HG02759 (cell line): ENCODE measurements at regions not wholly inside any gene's neighbourhood (a gene's known extent, or its start where the extent isn't known, plus 50 kb on each side); places are given as distances from the start of the nearest gene placed in this dataset.
"Not testable (repeated sequence)": the region's sequence is repeated elsewhere in the genome, so short reads cannot be mapped to it uniquely, and the experiment has no call there.

Source experiments
- ATAC-seq: cut with Tn5 transposase; IDR thresholded peaks from one replicate; pipeline ENCODE4 v1.9.1; 2021; ENCODE audit warnings: mild to moderate bottlenecking, moderate library complexity; ENCODE audit not compliant: unreplicated experiment

GRCh38 chr4:62791386-62791785, 1591.3 kb downstream of the ADGRL3 start:
- ATAC-seq = no peak

DNA sequence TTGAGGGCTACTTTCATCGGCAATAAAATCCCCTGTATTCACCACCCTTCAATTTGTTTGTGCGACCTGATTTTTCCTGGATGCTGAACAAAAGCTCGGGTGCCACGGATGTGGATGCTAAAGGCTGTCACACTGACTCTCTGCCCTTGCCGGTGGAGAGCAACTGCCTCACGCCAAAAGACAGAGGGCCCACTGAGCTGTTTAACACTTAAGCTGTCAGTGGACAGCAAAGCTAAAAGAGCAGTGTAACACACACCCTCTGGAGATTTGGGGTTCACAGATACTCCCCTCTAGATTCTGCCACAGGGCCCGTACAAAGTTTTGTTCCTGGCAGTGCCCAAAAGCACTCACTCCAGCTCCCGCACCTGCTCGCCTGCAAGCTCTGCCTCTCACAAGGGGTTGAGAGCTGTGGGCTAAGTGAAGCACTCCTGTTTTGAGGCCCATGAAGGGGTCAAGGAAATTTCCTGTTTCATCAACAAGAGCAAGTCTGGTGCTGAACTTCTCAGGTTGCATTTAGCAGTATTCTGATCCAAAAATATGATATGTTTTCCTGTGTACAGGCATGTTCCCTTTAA, 1571.9 kb downstream of the ADGRL3 start:
- ATAC-seq = no peak

DNA sequence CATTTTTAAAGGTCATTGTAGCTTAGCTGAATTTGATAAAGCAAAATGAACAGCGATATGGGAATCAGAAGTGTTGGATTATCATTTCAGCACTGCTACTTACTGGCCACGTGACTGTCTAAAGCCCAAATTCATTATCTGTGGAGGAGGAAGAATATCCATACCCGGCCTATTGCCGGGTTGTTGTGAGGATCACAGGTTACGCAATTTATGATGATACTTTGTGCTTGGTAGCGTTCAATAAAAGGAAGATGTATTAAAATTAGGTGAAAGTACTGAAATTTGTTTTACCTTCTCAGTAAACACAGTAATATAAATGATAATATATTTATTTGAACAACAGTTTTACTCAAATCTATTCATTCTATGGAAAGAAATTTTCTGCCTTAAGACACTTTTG, 1540.2 kb downstream of the ADGRL3 start:
- ATAC-seq = no peak

- no peak for ATAC-seq
These were observed 1517.0 kb downstream of the ADGRL3 start for GRCh38 chr4:62717154-62717553.

GRCh38 chr4:62711575-62711974, 1511.4 kb downstream of the ADGRL3 start:
- no peak for ATAC-seq

- peak; percentile 60 for ATAC-seq
These were observed 1509.6 kb downstream of the ADGRL3 start for GRCh38 chr4:62709618-62710252.

- ATAC-seq = no peak
These were observed 1506.3 kb downstream of the ADGRL3 start for GRCh38 chr4:62706423-62706822.

DNA sequence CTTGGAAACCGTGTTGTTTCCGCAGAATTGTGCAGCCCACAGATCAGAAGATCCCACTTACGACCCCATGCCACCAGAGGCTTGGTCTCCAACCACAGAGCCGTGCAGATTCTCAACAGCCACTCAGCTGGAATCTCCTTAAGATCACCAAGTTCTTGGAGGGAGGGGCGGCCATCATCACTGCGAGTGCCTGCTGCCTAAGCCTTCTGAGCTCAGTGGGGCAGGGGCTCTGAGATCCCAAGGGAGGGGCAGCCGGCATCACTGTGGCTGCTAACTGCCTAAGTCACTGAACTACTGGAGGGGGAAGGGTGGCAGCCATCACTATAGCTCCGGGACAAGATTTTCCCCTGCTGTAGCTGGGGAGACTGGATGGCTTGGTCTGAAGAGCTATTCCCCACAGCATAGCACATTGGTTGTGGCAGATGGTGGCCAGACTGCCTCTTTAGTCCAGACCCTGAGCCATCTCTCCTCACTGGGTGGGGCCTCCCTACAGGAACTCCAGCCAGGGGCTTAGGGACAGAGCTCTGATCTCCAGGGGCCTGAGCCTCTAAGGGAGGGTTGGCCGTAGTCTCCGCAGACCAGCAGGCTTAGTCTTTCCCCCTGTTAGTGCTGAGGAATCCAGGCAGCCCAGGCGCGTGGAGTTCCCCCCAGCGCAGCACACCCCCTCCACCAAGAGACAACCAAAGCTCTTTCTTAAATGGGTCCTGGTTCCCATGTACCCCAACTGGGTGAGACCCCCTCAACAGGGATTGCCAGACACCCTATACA, 1483.9 kb downstream of the ADGRL3 start:
- ATAC-seq = no peak

GRCh38 chr4:62676962-62677361, 1476.8 kb downstream of the ADGRL3 start:
- no peak for ATAC-seq

GRCh38 chr4:62670514-62670913, 1470.4 kb downstream of the ADGRL3 start:
- no peak for ATAC-seq

DNA sequence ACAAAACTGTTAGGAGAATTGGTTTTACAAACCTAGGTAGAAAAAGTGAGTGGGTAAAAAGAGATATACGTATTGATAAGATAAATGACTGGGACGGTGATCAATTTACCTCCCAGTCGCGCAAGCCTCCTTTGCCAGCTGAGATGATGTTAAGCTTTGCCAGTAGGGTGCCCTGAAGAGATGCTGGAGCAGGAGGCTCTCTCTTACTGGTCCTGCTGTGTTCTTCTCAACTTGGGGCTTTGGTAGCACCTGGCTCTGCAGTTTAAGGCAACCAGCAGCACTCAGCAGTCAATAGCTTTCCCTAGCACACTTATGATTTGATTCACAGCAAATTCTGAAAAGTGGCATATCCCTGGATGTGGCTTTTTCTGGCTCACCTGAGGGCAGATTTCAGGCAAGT, 1461.7 kb downstream of the ADGRL3 start:
- ATAC-seq = no peak

GRCh38 chr4:62656006-62656405, 1455.9 kb downstream of the ADGRL3 start:
- no peak for ATAC-seq

- no peak for ATAC-seq
These were observed 1444.2 kb downstream of the ADGRL3 start for GRCh38 chr4:62644372-62644771.

DNA sequence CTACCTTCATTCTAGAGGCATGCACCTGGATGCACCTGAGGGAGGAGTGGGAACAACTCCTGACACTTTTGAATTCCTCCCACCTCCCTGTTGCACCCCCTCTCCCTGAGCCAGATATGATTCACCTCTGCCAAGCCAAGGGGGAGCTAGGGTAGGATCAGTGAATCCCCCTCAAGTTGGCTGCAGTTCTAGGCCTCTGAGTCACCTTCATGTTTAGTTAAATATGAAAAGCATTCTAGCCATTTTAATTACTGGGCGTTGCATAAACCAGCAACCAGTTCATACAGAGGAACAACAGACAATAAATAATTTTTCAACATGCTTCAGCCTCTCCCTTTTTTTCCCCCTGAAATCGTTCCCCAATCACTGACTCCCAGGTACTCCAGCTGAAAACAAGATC, 1440.2 kb downstream of the ADGRL3 start:
- no peak for ATAC-seq

DNA sequence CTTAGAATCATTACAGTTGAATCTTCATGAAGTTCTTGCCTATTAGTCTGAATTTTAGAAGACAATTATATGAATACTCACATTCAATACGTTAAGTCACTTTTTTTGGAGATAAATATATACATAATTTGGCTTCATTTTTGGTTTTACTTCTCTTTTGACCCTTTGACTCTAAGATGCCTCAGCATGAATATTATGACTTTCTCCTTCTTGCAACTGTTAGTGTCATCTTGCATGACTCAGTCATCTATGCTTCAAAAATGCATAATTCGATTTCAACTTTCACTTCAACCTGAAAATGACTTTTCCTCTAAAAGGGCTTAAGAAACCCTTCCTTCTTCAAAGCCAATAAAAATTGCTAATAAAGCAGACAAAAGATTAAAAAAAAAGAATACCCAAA, 1427.5 kb downstream of the ADGRL3 start:
- ATAC-seq = no peak

GRCh38 chr4:62627141-62627540, 1427.0 kb downstream of the ADGRL3 start:
- ATAC-seq = no peak

DNA sequence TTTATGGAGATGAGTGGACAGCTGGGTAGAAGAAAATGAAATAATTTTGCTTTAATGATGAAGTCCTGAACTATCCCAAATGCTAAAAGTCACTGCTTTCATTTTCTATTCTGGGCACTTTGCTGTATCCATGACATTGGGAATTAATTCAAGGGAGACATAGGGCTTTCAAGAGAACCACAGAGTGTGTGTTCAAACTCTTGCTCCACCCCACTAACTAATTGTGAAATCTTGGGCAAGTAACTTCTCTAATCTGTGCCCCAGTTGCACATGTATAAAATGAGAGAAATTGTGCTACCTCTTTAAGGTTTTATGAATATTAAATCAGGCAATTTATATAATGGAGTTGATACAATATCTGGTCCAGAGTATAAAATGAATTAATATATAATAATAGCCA, 1422.0 kb downstream of the ADGRL3 start:
- ATAC-seq = no peak

GRCh38 chr4:62619971-62620370, 1419.8 kb downstream of the ADGRL3 start:
- ATAC-seq = no peak

- ATAC-seq = no peak
These were observed 1417.9 kb downstream of the ADGRL3 start for GRCh38 chr4:62618042-62618441.

DNA sequence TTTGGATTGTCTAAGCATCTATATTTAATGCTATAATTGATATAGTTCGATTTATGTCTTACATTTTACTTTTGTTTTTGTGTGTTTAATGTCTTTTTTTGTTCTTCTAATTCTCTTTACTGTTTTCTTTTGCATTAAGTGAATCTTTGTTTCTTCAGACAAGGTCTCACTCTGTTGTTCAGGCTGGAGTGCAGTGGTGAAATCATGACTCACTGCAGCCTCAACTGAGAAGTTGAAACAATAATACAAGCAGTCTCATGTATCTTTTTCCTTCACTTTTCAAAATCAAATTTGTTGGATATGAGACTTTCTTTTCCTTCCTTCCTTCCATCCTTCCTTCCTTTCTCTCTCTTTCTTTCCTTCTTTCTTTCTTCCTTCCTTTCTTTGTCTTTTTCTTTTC, 1401.6 kb downstream of the ADGRL3 start:
- no peak for ATAC-seq

DNA sequence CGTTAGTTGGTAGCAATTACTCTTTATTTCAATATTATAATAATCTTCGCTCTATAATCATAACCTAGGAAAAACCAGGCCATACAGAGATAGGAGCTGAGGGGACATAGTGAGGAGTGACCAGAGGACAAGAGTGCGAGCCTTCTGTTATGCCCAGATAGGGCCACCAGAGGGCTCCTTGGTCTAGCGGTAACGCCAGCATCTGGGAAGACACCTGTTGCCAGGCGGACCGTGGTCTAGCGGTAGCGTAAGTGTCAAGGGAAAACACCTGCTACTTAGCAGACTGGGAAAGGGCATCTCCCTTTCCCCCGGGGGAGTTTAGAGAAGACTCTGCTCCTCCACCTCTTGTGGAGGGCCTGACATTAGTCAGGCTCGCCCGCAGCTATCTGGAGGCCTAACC, 1395.1 kb downstream of the ADGRL3 start:
- not testable (repeated sequence) for ATAC-seq

DNA sequence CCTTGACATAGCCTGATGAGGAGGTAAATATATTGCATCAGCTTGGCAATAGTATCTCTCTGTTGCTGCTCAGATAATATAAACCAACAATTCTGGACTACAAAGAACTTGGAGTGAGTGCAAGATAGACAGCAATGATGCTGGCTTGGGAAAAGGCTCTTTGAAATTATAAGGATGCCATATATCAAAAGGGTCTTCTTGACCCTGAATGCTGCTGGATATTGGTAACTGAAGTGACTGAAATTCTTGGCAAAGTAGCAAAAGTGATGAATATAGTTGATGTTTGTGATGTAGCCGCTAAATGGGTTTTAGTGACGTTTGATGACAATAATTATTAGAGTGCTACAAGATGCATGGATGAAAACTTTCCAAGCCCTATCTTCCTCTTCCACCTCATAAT, 1391.6 kb downstream of the ADGRL3 start:
- ATAC-seq = no peak
